AG04450 (cell line): ENCODE measurements at regions not wholly inside any gene's neighbourhood (a gene's known extent, or its start where the extent isn't known, plus 50 kb on each side); places are given as distances from the start of the nearest gene placed in this dataset.

Source experiments
- CTCF ChIA-PET: fragments of 300-600, 350-600 bp; formaldehyde crosslinking; extraction: SDS; loops from one replicate; lab custom pipeline; 2022; ENCODE audit warnings: antibody characterized with exemption, inconsistent platforms; lab: Charles Lee
- POLR2A ChIA-PET: fragments of 350-600 bp; formaldehyde crosslinking; extraction: SDS; loops from one replicate; lab custom pipeline; 2021; ENCODE audit warnings: antibody characterized with exemption, inconsistent platforms; lab: Yijun Ruan, JAX
- DNase-seq: peaks from one replicate; pipeline ENCODE4 v3.0.0-alpha.2; 2011; ENCODE audit warnings: low read depth, low spot score
- H3K27ac ChIP-seq: one replicate; pipeline ENCODE4 v1.5.1; 2012; ENCODE audit warnings: low read depth, low read length, control low read depth
- H3K27me3 ChIP-seq: one replicate; pipeline ENCODE4 v1.6.0; 2012; ENCODE audit warnings: low read length; ENCODE audit not compliant: control insufficient read depth, insufficient read depth
- H3K4me3 ChIP-seq: 2 replicates; pipeline ENCODE4 v1.5.1; 2011; ENCODE audit warnings: mild to moderate bottlenecking, low read depth, low read length, control low read depth
- H3K9me3 ChIP-seq: 2 replicates; pipeline ENCODE4 v1.5.1; 2012; ENCODE audit warnings: low read length; ENCODE audit not compliant: control insufficient read depth, insufficient read depth
- CTCF ChIP-seq: IDR thresholded peaks from 2 replicates; pipeline ENCODE4 v1.5.1; 2011; ENCODE audit warnings: low read depth, low read length, control low read depth, inconsistent platforms

GRCh38 chr18:2121224-2121623 is 450.1 kb downstream of the METTL4 start:
- POLR2A ChIA-PET, result no interaction called here
- DNase-seq, result no peak
- Histone ChIP-seq H3K9me3 (no peaks in the 10 kb centered on the region), H3K27me3 (peaks cover 5% of the 10 kb centered on the region), H3K4me3 (no peak overlapping the region), H3K27ac (no peak overlapping the region)
- CTCF ChIA-PET, result interaction anchor here (0.8 to 2.4 kb wide), 3 partner anchors 12 to 102 kb away, joined by 3 to 17 read pairs (median 4); no protein-coding TSS in a partner anchor
- no peak for TF ChIP-seq CTCF

GRCh38 chr18:2123077-2123476 is 448.2 kb downstream of the METTL4 start:
- H3K27ac ChIP-seq, result no peak overlapping the region
- no peak for TF ChIP-seq CTCF
- ChIA-PET CTCF (no interaction called here), POLR2A (no interaction called here)
- H3K4me3 ChIP-seq, result no peak overlapping the region
- H3K27me3 ChIP-seq, result peaks cover 10% of the 10 kb centered on the region
- no peak for DNase-seq
- H3K9me3 ChIP-seq, result no peaks in the 10 kb centered on the region

- no peak for DNase-seq
- no peaks in the 10 kb centered on the region for H3K27me3 ChIP-seq
- H3K9me3 ChIP-seq, result no peaks in the 10 kb centered on the region
- no peak overlapping the region for H3K27ac ChIP-seq
- no peak overlapping the region for H3K4me3 ChIP-seq
- TF ChIP-seq CTCF, result 0 out of 2 replicates have a peak, but pooled peaks have one; percentile 10
- ChIA-PET CTCF (interaction anchor here (0.7 to 1.2 kb wide), 3 partner anchors 28 to 30 kb away, joined by 3 read pairs; no protein-coding TSS in a partner anchor), POLR2A (no interaction called here)
These were observed 436.9 kb downstream of the METTL4 start for GRCh38 chr18:2134364-2134763.

GRCh38 chr18:2135309-2135708 is 436.0 kb downstream of the METTL4 start:
- POLR2A ChIA-PET, result no interaction called here
- DNase-seq, result no peak
- no peak overlapping the region for H3K27ac ChIP-seq
- CTCF ChIA-PET, result interaction anchor here (0.6 to 1.2 kb wide), 4 partner anchors 29 to 1261 kb away, joined by 3 to 9 read pairs (median 4); no protein-coding TSS in a partner anchor
- no peaks in the 10 kb centered on the region for H3K9me3 ChIP-seq
- no peaks in the 10 kb centered on the region for H3K27me3 ChIP-seq
- no peak for TF ChIP-seq CTCF
- no peak overlapping the region for H3K4me3 ChIP-seq

GRCh38 chr18:2138552-2138951 is 432.8 kb downstream of the METTL4 start:
- CTCF ChIA-PET, result interaction anchor here (0.6 kb wide), 1 partner anchor 1290 kb away, joined by 3 read pairs; no protein-coding TSS in a partner anchor
- Histone ChIP-seq H3K27ac (no peak overlapping the region), H3K4me3 (no peak overlapping the region), H3K27me3 (no peaks in the 10 kb centered on the region), H3K9me3 (no peaks in the 10 kb centered on the region)
- TF ChIP-seq CTCF, result no peak
- DNase-seq, result no peak
- POLR2A ChIA-PET, result no interaction called here
